HL-60 (cell line): ENCODE measurements at regions not wholly inside any gene's neighbourhood (a gene's known extent, or its start where the extent isn't known, plus 50 kb on each side); places are given as distances from the start of the nearest gene placed in this dataset.

ENCODE experiments used
- DNase-seq, 2 experiments: peaks; one replicate each; pipeline ENCODE4 v3.0.0-alpha.2; 2010 to 2020; ENCODE audit warnings: low read depth in 1 of 2, low spot score in 1 of 2
- H3K27ac ChIP-seq: fragments of 250-450 bp; sonication (Bioruptor Pico); replicated peaks from 2 replicates; pipeline ENCODE4 v1.5.1; 2020; ENCODE audit warnings: mild to moderate bottlenecking, moderate library complexity
- H3K27me3 ChIP-seq: fragments of 250-450 bp; sonication (Bioruptor Pico); 2 replicates; pipeline ENCODE4 v1.5.1; 2021; ENCODE audit warnings: mild to moderate bottlenecking, moderate library complexity; ENCODE audit not compliant: insufficient read depth, poor library complexity, severe bottlenecking
- H3K4me3 ChIP-seq: replicated peaks from 2 replicates; pipeline ENCODE4 v1.5.1; 2011; ENCODE audit warnings: mild to moderate bottlenecking, control low read depth, low read length; ENCODE audit not compliant: insufficient read depth
- GABPA ChIP-seq: IDR thresholded peaks from 2 replicates; pipeline ENCODE4 v1.6.1; 2012; ENCODE audit warnings: low read depth
- POLR2AphosphoS5 ChIP-seq: IDR thresholded peaks from 2 replicates; pipeline ENCODE4 v1.6.1; 2012; ENCODE audit warnings: low read depth
- SPI1 ChIP-seq: IDR thresholded peaks from 2 replicates; pipeline ENCODE4 v1.6.1; 2012; ENCODE audit warnings: low read depth, mild to moderate bottlenecking, borderline replicate concordance
- TF ChIP-seq, protein P1 (sequence below): IDR thresholded peaks from one replicate; pipeline ENCODE4 v1.5.1; 2011; ENCODE audit warnings: low read length, control low read depth, inconsistent platforms; ENCODE audit not compliant: insufficient read depth
- TF ChIP-seq, protein P2 (sequence below): IDR thresholded peaks from 2 replicates; pipeline ENCODE4 v1.6.1; 2012; ENCODE audit warnings: low read depth; ENCODE audit not compliant: insufficient replicate concordance

DNA sequence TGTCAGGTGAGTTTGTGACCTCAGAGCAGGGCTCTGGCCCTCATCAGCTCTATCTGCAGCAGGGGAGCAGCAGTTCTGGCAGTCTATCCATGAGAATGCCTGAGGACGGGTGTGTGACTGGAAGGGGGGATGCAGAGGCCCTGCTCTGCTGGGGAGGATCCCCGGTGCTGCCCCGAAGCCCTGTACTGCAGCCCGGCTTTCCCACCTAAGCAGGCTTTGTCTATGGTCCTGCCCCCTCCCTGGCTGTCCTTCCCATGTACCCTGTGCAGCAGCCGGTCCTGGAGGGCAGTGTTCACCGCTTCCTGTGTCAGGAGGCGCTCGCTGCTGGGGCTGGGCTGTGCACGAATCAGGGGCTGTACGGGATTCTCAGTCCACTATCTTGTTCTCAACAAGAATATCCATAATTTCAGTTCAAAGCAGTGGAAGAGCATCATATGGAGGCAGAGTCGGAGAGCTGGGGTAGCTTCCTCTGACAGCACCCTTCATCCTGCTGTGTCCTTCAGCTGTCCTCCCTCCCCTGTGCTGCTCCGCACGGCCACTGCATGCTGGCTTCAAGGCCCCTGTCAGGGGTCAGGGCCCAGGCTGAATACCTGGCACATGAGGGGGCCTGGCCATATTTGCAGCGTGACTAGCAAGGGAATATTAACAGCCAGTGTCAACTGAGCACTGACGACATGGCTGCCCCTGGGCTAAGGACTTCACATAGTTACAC lies 125.2 kb downstream of the CTTN start:
- H3K4me3 ChIP-seq = no peak overlapping the region
- peaks cover 6% of the 10 kb centered on the region for H3K27me3 ChIP-seq
- no peak overlapping the region for H3K27ac ChIP-seq
- TF ChIP-seq, protein P1, sequence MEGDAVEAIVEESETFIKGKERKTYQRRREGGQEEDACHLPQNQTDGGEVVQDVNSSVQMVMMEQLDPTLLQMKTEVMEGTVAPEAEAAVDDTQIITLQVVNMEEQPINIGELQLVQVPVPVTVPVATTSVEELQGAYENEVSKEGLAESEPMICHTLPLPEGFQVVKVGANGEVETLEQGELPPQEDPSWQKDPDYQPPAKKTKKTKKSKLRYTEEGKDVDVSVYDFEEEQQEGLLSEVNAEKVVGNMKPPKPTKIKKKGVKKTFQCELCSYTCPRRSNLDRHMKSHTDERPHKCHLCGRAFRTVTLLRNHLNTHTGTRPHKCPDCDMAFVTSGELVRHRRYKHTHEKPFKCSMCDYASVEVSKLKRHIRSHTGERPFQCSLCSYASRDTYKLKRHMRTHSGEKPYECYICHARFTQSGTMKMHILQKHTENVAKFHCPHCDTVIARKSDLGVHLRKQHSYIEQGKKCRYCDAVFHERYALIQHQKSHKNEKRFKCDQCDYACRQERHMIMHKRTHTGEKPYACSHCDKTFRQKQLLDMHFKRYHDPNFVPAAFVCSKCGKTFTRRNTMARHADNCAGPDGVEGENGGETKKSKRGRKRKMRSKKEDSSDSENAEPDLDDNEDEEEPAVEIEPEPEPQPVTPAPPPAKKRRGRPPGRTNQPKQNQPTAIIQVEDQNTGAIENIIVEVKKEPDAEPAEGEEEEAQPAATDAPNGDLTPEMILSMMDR = no peak
- TF ChIP-seq GABPA (no peak), POLR2AphosphoS5 (no peak), SPI1 (no peak)
- TF ChIP-seq, protein P2, sequence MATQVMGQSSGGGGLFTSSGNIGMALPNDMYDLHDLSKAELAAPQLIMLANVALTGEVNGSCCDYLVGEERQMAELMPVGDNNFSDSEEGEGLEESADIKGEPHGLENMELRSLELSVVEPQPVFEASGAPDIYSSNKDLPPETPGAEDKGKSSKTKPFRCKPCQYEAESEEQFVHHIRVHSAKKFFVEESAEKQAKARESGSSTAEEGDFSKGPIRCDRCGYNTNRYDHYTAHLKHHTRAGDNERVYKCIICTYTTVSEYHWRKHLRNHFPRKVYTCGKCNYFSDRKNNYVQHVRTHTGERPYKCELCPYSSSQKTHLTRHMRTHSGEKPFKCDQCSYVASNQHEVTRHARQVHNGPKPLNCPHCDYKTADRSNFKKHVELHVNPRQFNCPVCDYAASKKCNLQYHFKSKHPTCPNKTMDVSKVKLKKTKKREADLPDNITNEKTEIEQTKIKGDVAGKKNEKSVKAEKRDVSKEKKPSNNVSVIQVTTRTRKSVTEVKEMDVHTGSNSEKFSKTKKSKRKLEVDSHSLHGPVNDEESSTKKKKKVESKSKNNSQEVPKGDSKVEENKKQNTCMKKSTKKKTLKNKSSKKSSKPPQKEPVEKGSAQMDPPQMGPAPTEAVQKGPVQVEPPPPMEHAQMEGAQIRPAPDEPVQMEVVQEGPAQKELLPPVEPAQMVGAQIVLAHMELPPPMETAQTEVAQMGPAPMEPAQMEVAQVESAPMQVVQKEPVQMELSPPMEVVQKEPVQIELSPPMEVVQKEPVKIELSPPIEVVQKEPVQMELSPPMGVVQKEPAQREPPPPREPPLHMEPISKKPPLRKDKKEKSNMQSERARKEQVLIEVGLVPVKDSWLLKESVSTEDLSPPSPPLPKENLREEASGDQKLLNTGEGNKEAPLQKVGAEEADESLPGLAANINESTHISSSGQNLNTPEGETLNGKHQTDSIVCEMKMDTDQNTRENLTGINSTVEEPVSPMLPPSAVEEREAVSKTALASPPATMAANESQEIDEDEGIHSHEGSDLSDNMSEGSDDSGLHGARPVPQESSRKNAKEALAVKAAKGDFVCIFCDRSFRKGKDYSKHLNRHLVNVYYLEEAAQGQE = no peak
- DNase-seq = no peak

GRCh38 chr11:70524096-70524922 lies 126.0 kb downstream of the CTTN start:
- no peak for TF ChIP-seq POLR2AphosphoS5
- TF ChIP-seq GABPA = no peak
- TF ChIP-seq, protein P2 = no peak
- no peak for TF ChIP-seq SPI1
- TF ChIP-seq, protein P1 = no peak
- Histone ChIP-seq H3K27ac (no peak overlapping the region), H3K27me3 (peaks cover 6% of the 10 kb centered on the region), H3K4me3 (no peak overlapping the region)
- DNase-seq = no peak

- Histone ChIP-seq H3K27ac (no peak overlapping the region), H3K27me3 (peaks cover 6% of the 10 kb centered on the region), H3K4me3 (no peak overlapping the region)
- TF ChIP-seq GABPA = no peak
- TF ChIP-seq, protein P1 = no peak
- no peak for TF ChIP-seq POLR2AphosphoS5
- TF ChIP-seq SPI1 = no peak
- TF ChIP-seq, protein P2 = no peak
- no peak for DNase-seq
Observed at GRCh38 chr11:70525006-70525405, 126.7 kb downstream of the CTTN start.
